ENCODE measurements at regions not wholly inside any gene's neighbourhood (a gene's known extent, or its start where the extent isn't known, plus 50 kb on each side); places are given as distances from the start of the nearest gene placed in this dataset.

DNA sequence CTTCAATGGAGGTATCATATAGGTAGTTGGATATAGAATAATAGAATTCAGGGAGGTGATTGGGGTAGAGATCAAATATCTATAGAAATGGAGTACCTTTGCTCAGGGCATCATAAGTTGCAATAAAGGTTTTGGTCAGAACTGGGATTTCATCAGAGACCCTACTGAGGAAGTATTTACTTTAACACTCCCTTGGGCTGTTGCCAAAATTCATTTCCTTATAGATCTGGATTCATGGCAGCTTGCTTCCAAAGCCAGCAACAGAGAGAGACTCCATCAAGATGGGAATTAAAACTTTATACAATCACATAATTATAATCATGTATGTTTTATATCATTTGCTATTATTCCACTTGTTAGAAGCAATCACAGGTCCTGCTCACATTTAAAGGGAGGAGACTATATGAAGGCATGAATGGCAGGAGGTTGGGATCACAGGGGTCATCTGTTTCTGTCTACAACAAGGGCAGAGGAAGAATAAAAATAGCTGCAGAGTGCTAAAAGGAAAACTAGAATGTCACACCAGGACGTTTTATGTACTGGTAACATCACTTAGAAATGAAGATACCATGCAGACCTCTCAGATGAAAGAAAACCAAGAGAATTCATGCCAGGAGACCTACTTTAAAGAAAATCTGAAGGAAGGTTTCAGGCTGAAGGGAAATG is 902.1 kb upstream of the LCORL start:
- TF ChIP-seq, protein P1, sequence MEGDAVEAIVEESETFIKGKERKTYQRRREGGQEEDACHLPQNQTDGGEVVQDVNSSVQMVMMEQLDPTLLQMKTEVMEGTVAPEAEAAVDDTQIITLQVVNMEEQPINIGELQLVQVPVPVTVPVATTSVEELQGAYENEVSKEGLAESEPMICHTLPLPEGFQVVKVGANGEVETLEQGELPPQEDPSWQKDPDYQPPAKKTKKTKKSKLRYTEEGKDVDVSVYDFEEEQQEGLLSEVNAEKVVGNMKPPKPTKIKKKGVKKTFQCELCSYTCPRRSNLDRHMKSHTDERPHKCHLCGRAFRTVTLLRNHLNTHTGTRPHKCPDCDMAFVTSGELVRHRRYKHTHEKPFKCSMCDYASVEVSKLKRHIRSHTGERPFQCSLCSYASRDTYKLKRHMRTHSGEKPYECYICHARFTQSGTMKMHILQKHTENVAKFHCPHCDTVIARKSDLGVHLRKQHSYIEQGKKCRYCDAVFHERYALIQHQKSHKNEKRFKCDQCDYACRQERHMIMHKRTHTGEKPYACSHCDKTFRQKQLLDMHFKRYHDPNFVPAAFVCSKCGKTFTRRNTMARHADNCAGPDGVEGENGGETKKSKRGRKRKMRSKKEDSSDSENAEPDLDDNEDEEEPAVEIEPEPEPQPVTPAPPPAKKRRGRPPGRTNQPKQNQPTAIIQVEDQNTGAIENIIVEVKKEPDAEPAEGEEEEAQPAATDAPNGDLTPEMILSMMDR (IDR thresholded peaks at IDR 0.05; ENCODE audit: extremely low read depth, missing control alignments), result no peak
- DNase-seq (ENCODE audit: low spot score), result no peak

DNA sequence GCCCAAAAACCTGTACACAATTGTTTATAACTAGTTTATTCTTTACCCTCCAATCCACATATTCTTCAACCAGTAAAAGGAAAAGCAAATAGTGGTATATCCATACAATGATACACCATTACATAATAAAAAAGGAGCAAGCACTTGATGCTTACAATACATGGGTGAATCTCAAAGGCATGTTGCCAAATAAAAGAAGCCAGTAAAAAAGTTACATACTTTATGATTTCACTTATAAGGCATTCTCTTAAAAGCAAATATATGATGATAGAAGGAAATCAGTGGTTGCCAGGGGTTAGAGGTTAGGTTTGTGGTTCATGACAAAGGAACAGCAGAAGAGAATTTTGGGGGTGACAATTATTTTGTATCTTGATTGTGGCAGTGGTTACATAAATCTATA is 896.1 kb upstream of the LCORL start:
- TF ChIP-seq, protein P1 (IDR thresholded peaks at IDR 0.05; ENCODE audit: extremely low read depth, missing control alignments), result no peak
- DNase-seq (ENCODE audit: low spot score), result no peak

DNA sequence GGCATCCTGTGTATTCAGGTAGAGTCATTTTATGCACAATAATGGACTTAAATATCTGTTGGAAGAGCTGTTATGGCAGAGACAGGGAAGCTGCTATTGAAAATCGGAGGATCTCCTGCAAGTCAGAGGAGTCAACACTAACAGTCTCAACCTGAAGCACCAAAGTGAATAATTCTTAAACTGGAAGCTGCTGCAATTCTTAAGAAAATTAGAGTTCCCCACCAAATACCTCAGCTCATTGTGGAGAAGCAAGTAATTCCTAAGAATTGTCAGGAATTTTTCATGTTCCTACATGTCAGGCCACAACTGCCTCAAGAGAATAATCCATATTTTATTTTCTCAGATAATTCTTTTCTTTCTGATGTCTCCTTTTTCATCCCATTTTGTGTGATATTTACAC is 892.6 kb upstream of the LCORL start:
- DNase-seq (ENCODE audit: low spot score), result no peak
- TF ChIP-seq, protein P1 (IDR thresholded peaks at IDR 0.05; ENCODE audit: extremely low read depth, missing control alignments), result no peak

DNA sequence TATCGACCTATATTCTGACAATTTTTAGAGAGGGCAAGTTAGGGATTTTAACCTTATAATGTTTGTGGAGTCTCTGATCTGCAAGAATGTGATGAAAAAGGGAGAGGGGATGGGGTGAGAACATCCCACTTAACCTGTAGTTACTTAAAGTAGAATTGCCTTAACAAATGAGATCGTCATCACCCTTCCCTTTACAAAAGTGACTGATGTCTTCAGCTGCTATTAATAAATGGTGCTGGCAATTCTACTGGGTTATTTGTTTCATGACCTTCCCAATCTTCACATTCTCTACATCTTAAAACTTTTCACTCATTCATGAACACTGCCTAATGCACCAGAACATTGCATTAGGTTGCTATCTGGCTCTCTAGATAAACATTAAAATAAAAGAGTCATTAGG is 873.4 kb upstream of the LCORL start:
- DNase-seq (ENCODE audit: low spot score), result no peak
- TF ChIP-seq, protein P1 (IDR thresholded peaks at IDR 0.05; ENCODE audit: extremely low read depth, missing control alignments), result no peak

DNA sequence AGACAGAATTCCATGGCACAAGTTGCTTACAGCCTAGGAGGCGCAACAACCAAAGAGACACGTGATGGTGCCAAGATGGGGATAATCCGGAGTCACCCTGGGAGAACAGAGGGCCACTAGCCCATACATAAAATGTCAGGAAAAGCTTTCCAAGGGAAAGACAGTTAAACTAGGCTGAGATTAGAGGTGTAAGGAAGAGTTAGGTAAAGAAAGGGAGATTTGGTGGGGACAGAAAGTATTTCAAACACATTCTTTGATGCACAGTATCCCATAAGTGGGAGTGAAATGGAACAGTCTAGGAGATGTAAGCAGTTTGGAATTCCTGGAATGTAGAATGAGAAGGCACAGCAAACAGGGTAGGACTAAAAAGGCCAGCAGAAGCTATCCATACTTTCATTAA is 860.9 kb upstream of the LCORL start:
- TF ChIP-seq, protein P1 (IDR thresholded peaks at IDR 0.05; ENCODE audit: extremely low read depth, missing control alignments), result no peak
- DNase-seq (ENCODE audit: low spot score), result no peak

DNA sequence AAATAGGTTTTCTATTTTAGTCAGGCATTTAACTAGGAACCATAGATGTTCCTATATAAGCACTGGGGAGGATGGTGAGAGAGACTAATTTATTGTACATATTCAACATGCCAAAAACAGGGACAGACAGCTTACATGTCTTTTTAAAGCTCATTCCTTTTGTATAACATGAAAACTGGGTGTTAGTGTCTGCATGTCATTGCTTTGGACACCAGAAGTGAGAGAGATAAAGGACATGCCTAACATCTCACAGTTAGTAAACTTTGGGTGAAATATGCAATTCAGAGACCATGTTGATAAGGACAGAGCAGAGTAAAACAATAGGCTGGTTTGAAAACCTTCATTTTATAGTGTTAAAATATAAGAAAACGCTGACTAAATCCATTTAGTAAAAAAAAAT is 860.0 kb upstream of the LCORL start:
- TF ChIP-seq, protein P1 (IDR thresholded peaks at IDR 0.05; ENCODE audit: extremely low read depth, missing control alignments), result no peak
- no peak for DNase-seq (ENCODE audit: low spot score)

DNA sequence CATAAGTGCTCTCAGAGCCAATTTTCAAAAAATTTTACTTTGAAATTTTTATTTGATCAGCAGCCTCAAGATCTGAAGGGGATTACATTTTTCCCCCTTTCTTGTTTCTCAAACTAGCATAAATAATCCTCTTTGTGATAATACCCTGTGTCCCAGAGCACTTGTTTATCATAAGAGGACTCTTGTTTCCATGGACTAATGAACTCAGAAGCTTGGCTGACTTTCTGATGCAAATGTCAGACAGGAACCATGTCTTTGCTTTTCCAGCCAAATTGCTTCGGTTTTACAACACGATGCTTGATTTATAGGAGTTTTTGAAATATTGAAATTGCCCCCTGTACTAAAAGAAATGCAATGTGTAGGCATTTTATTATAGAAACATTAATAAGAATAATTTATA is 859.3 kb upstream of the LCORL start:
- DNase-seq (ENCODE audit: low spot score), result no peak
- TF ChIP-seq, protein P1 (IDR thresholded peaks at IDR 0.05; ENCODE audit: extremely low read depth, missing control alignments), result no peak
